A549 (cell line): ENCODE measurements at regions not wholly inside any gene's neighbourhood (a gene's known extent, or its start where the extent isn't known, plus 50 kb on each side); places are given as distances from the start of the nearest gene placed in this dataset.
A peak's percentile ranks its signal among the peaks of the same experiment; 100 is the strongest.

Experiments used
- ATAC-seq, 2 experiments: fragments of 200-7000 bp in 1 of 2; fragments of >200 bp in 1 of 2; cut with Nextera tagmentation in 1 of 2; cut with Tn5 transposase in 1 of 2; 3 replicates each; pipeline versions ENCODE4 v1.8.0 to v1.9.1; 2018 to 2020; ENCODE audit warnings: mild to moderate bottlenecking in 1 of 2, moderate library complexity in 1 of 2
- CTCF ChIA-PET: fragments of 300-600 bp; sonication (Branson Sonifier 250); formaldehyde crosslinking; extraction: SDS; loops from one replicate; lab custom pipeline; 2021; ENCODE audit warnings: antibody characterized with exemption, inconsistent platforms; lab: Yijun Ruan, JAX
- POLR2A ChIA-PET: fragments of 350-600 bp; formaldehyde crosslinking; extraction: SDS; loops from one replicate; lab custom pipeline; 2021; ENCODE audit warnings: antibody characterized with exemption, inconsistent platforms; lab: Yijun Ruan, JAX
- DNase-seq, 2 experiments: peaks; one replicate each; pipeline versions ENCODE4 v3.0.0 to v3.0.0-alpha.2; 2011 to 2016; ENCODE audit warnings: low read depth in 1 of 2, low spot score in 1 of 2
- FAIRE-seq: peaks from 2 replicates; lab custom pipeline; 2011; peaks lifted over from hg19 to GRCh38; lab: Jason Lieb, UNC
- H3K27ac ChIP-seq, 2 experiments: fragments of >200 bp; sonication (Bioruptor Twin); formaldehyde crosslinking; 3 replicates each; pipeline ENCODE4 v1.5.1; 2016 to 2017
- H3K4me1 ChIP-seq: fragments of >200 bp; sonication (Bioruptor Twin); formaldehyde crosslinking; 3 replicates; pipeline ENCODE4 v1.6.1; 2016
- H3K4me2 ChIP-seq: fragments of >200 bp; sonication (Bioruptor Twin); formaldehyde crosslinking; 3 replicates; pipeline ENCODE4 v1.6.1; 2016
- H3K4me3 ChIP-seq: fragments of >200 bp; sonication (Bioruptor Twin); formaldehyde crosslinking; 3 replicates; pipeline ENCODE4 v1.5.1; 2016
- H3K9me3 ChIP-seq: fragments of >200 bp; sonication (Bioruptor Twin); formaldehyde crosslinking; 3 replicates; pipeline ENCODE4 v1.6.1; 2016
- ATOH8 ChIP-seq: fragments of 250-450 bp; sonication (Bioruptor Pico); IDR thresholded peaks from 2 replicates; pipeline ENCODE4 v1.5.0; 2020; ENCODE audit warnings: low read depth, mild to moderate bottlenecking, moderate library complexity
- CBX2 ChIP-seq: fragments of 200-600 bp; sonication (generic); IDR thresholded peaks from 2 replicates; pipeline ENCODE4 v1.6.1; 2016; ENCODE audit warnings: low read depth, mild to moderate bottlenecking, borderline replicate concordance
- CEBPB ChIP-seq, 2 experiments: fragments of >200 bp in 1 of 2; sonication (Bioruptor Twin) in 1 of 2; formaldehyde crosslinking in 1 of 2; IDR thresholded peaks; 2 replicates each; pipeline ENCODE4 v1.6.1; 2012 to 2016
- CHD2 ChIP-seq: fragments of 150-350 bp; IDR thresholded peaks from 2 replicates; pipeline ENCODE4 v1.6.1; 2014; ENCODE audit warnings: low read length; ENCODE audit not compliant: partially characterized antibody
- FOSL2 ChIP-seq, 2 experiments: fragments of 450-650 bp in 1 of 2; fragments of >200 bp in 1 of 2; sonication (Bioruptor Twin) in 1 of 2; formaldehyde crosslinking; IDR thresholded peaks; 2 replicates each; pipeline versions ENCODE4 v1.5.0 to v1.6.1; 2016 to 2020; ENCODE audit warnings: mild to moderate bottlenecking in 1 of 2, moderate library complexity in 1 of 2
- GATA3 ChIP-seq: IDR thresholded peaks from 2 replicates; pipeline ENCODE4 v1.6.1; 2012; ENCODE audit warnings: borderline replicate concordance
- HEYL ChIP-seq: fragments of 250-450 bp; sonication (Bioruptor Pico); IDR thresholded peaks from 2 replicates; pipeline ENCODE4 v1.8.0; 2021; ENCODE audit warnings: mild to moderate bottlenecking, moderate library complexity
- HMGXB4 ChIP-seq: fragments of 250-450 bp; sonication (Bioruptor Pico); IDR thresholded peaks from 2 replicates; pipeline ENCODE4 v1.5.0; 2021; ENCODE audit warnings: mild to moderate bottlenecking, moderate library complexity, borderline replicate concordance
- HOXB5 ChIP-seq: fragments of 250-450 bp; sonication (Bioruptor Pico); IDR thresholded peaks from 2 replicates; pipeline ENCODE4 v1.5.0; 2020; ENCODE audit warnings: mild to moderate bottlenecking, moderate library complexity
- JUNB ChIP-seq: fragments of >200 bp; sonication (Bioruptor Twin); formaldehyde crosslinking; IDR thresholded peaks from 2 replicates; pipeline ENCODE4 v1.6.1; 2016
- KDM5A ChIP-seq: fragments of 200-600 bp; sonication (generic); IDR thresholded peaks from 2 replicates; pipeline ENCODE4 v1.6.1; 2016; ENCODE audit warnings: antibody characterized with exemption, mild to moderate bottlenecking
- MAFK ChIP-seq: fragments of 450-650 bp; IDR thresholded peaks from 2 replicates; pipeline ENCODE4 v1.6.1; 2014; ENCODE audit not compliant: partially characterized antibody
- MAX ChIP-seq: IDR thresholded peaks from 2 replicates; pipeline ENCODE4 v1.6.1; 2012
- MYC ChIP-seq: IDR thresholded peaks from 2 replicates; pipeline ENCODE4 v1.6.1; 2012; ENCODE audit warnings: mild to moderate bottlenecking, inconsistent platforms, low read length, improper control_type of control experiment, borderline replicate concordance
- POLR2A ChIP-seq: IDR thresholded peaks from 2 replicates; pipeline ENCODE4 v1.6.1; 2012; ENCODE audit warnings: mild to moderate bottlenecking, low read length
- RAD21 ChIP-seq, 2 experiments: fragments of >200 bp in 1 of 2; sonication (Bioruptor Twin) in 1 of 2; formaldehyde crosslinking in 1 of 2; IDR thresholded peaks in 1 of 2; conservative IDR thresholded peaks in 1 of 2; 2 replicates in 1 of 2; 3 replicates in 1 of 2; pipeline ENCODE4 v1.6.1; 2012 to 2018; ENCODE audit warnings: inconsistent platforms in 1 of 2
- RARB ChIP-seq: fragments of 250-450 bp; sonication (Bioruptor Pico); IDR thresholded peaks from 2 replicates; pipeline ENCODE4 v1.8.0; 2021; ENCODE audit warnings: mild to moderate bottlenecking, moderate library complexity
- REST ChIP-seq: fragments of 200-600 bp; sonication (generic); IDR thresholded peaks from 2 replicates; pipeline ENCODE4 v1.6.1; 2016; ENCODE audit warnings: antibody characterized with exemption, mild to moderate bottlenecking, moderate library complexity
- RFX5 ChIP-seq: fragments of 450-650 bp; IDR thresholded peaks from 2 replicates; pipeline ENCODE4 v1.7.1; 2014; ENCODE audit warnings: antibody characterized with exemption, mild to moderate bottlenecking, moderate library complexity
- SMC3 ChIP-seq: fragments of >200 bp; sonication (Bioruptor Twin); formaldehyde crosslinking; IDR thresholded peaks from 3 replicates; pipeline ENCODE4 v1.6.1; 2018; ENCODE audit warnings: inconsistent platforms
- WGBS: methylation state at CpG from one replicate; pipeline ENCODE4 v1.1.6; 2017; ENCODE audit errors: missing lambda C conversion rate; 5-methylcytosine and 5-hydroxymethylcytosine counted together

- TF ChIP-seq HOXB5 (CRISPR knock-in tag) (no peak), CEBPB (IDR thresholded peaks at IDR 0.05) (no peak), MAX (no peak), SMC3 (no peak), FOSL2 (IDR thresholded peaks at IDR 0.05) (no peak), FOSL2 (CRISPR knock-in tag; IDR thresholded peaks at IDR 0.05) (no peak), MAFK (no peak), RAD21 (conservative IDR thresholded peaks at IDR 0.05 in 1 of 2, IDR thresholded peaks at IDR 0.05 in 1 of 2) (no peak), HMGXB4 (CRISPR knock-in tag) (no peak), MYC (no peak), CBX2 (no peak)
Measured at GRCh38 chr14:54310151-54310850, 86.5 kb upstream of the CDKN3 start (continued).

- POLR2A ChIA-PET = no interaction called here
- no peak overlapping the region for H3K27ac ChIP-seq
- peak; percentile 51 for TF ChIP-seq MAFK
- no peak for TF ChIP-seq SMC3
- no peak for TF ChIP-seq KDM5A
Measured at GRCh38 chr14:54310851-54311228, 86.0 kb upstream of the CDKN3 start.

GRCh38 chr14:54312166-54312801 lies 84.5 kb upstream of the CDKN3 start:
- no peak for TF ChIP-seq GATA3
- TF ChIP-seq SMC3 = no peak
- TF ChIP-seq HEYL (CRISPR knock-in tag) = no peak
- TF ChIP-seq CBX2 = no peak
- no peak for TF ChIP-seq JUNB
- TF ChIP-seq RFX5 = no peak
- TF ChIP-seq, all 56 proteins: peak for 0
- Histone ChIP-seq H3K4me3 (no peak overlapping the region), H3K4me2 (peak overlapping the region; percentile 36; the same call in 2 of the 3 replicates), H3K9me3 (no peaks in the 10 kb centered on the region), H3K27ac (peak overlapping the region in 1 of 2 experiments; percentile 36; a peak in 2 of 6 replicates), H3K4me1 (peaks cover 9% of the 10 kb centered on the region; the same call in 2 of the 3 replicates)
- 24% methylated on average over 3 of the region's 3 CpGs for WGBS
- DNase-seq = peak; percentile 24 to 40
- no peak for FAIRE-seq
- CTCF ChIA-PET = interaction anchor here (0.7 to 5.2 kb wide), 5 partner anchors 10 to 36 kb away, joined by 3 to 20 read pairs (median 4); no protein-coding TSS in a partner anchor
- peak; percentile 32 to 66; a peak in 4 of 6 replicates for ATAC-seq
- POLR2A ChIA-PET = no interaction called here

More at GRCh38 chr14:54310851-54311228, 86.0 kb upstream of the CDKN3 start:
- no peak overlapping the region for H3K4me3 ChIP-seq
- no peak for FAIRE-seq
- WGBS = 63% methylated on average over 2 of the region's 2 CpGs
- no peak for DNase-seq
- H3K9me3 ChIP-seq = no peaks in the 10 kb centered on the region
- CTCF ChIA-PET = interaction anchor here (1.3 to 5.2 kb wide), 2 partner anchors 18 to 37 kb away, joined by 5 to 20 read pairs; no protein-coding TSS in a partner anchor
- ATAC-seq = no peak
- peaks cover 9% of the 10 kb centered on the region; the same call in 2 of the 3 replicates for H3K4me1 ChIP-seq
- no peak overlapping the region for H3K4me2 ChIP-seq

- no peak overlapping the region for H3K4me2 ChIP-seq
- H3K27ac ChIP-seq = no peak overlapping the region
- H3K4me3 ChIP-seq = no peak overlapping the region
- no peaks in the 10 kb centered on the region for H3K9me3 ChIP-seq
- WGBS = 73% methylated on average over 11 of the region's 11 CpGs
- POLR2A ChIA-PET = interaction anchor here (1.2 kb wide), 1 partner anchor 62 kb away, joined by 3 read pairs; no protein-coding TSS in a partner anchor
- ATAC-seq (no peak), DNase-seq (no peak), FAIRE-seq (no peak)
- H3K4me1 ChIP-seq = peaks cover 9% of the 10 kb centered on the region; the same call in 2 of the 3 replicates
- CTCF ChIA-PET = interaction anchor here (2.1 to 5.2 kb wide), 2 partner anchors 15 to 22 kb away, joined by 4 to 20 read pairs; no protein-coding TSS in a partner anchor
- TF ChIP-seq JUNB (no peak), REST (no peak), MAX (no peak), CEBPB (IDR thresholded peaks at IDR 0.05) (no peak), POLR2A (no peak), RARB (CRISPR knock-in tag) (no peak), ATOH8 (CRISPR knock-in tag) (no peak), CHD2 (no peak)
Measured at GRCh38 chr14:54314365-54315104, 82.3 kb upstream of the CDKN3 start.
